GM18507 (cell line): ENCODE measurements at regions not wholly inside any gene's neighbourhood (a gene's known extent, or its start where the extent isn't known, plus 50 kb on each side); places are given as distances from the start of the nearest gene placed in this dataset.
"Not testable (repeated sequence)": the region's sequence is repeated elsewhere in the genome, so short reads cannot be mapped to it uniquely, and the experiment has no call there.

Source experiments
- DNase-seq: peaks from one replicate; pipeline ENCODE4 v3.0.0; 2011; ENCODE audit warnings: low read depth; ENCODE audit not compliant: insufficient read length; ENCODE audit errors: extremely low spot score
- FAIRE-seq: peaks from 2 replicates; lab custom pipeline; 2011; peaks lifted over from hg19 to GRCh38; lab: Jason Lieb, UNC

DNA sequence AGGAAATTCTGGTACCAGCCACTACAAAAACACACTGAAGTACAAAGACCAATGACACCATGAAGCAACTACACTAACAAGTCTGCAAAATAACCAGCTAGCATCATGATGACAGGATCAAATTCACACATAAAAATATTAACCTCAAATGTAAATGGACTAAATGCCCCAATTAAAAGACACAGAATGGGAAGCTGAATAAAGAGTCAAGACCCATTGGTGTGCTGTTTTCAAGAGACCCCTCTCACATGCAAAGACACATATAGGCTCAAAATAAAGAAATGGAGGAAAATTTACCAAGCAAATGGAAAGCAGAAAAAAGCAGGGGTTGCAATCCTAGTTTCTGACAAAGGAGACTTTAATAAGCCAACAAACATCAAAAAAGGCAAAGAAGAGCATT is 50.5 kb upstream of the EFNA5 start:
- DNase-seq, FAIRE-seq: not testable (repeated sequence)
